ENCODE measurements at regions not wholly inside any gene's neighbourhood (a gene's known extent, or its start where the extent isn't known, plus 50 kb on each side); places are given as distances from the start of the nearest gene placed in this dataset.
A peak's percentile ranks its signal among the peaks of the same experiment; 100 is the strongest.

GRCh38 chr20:11053310-11053709 is 379.5 kb upstream of the JAG1 start:
- no peak for DNase-seq

- no peak for DNase-seq
Observed at GRCh38 chr20:11054266-11054993, 380.6 kb upstream of the JAG1 start.

- no peak for DNase-seq
Observed at GRCh38 chr20:11056414-11056813, 382.6 kb upstream of the JAG1 start.

- DNase-seq: no peak
Observed at GRCh38 chr20:11057624-11058023, 383.8 kb upstream of the JAG1 start.

- no peak for DNase-seq
Observed at GRCh38 chr20:11059659-11060058, 385.9 kb upstream of the JAG1 start.

GRCh38 chr20:11060423-11061185 is 386.8 kb upstream of the JAG1 start:
- no peak for DNase-seq

- no peak for DNase-seq
Observed at GRCh38 chr20:11063444-11063843, 389.6 kb upstream of the JAG1 start.

GRCh38 chr20:11064946-11065345 is 391.1 kb upstream of the JAG1 start:
- DNase-seq: no peak

GRCh38 chr20:11067359-11067758 is 393.6 kb upstream of the JAG1 start:
- DNase-seq: peak; percentile 89

GRCh38 chr20:11072982-11073381 is 399.2 kb upstream of the JAG1 start:
- no peak for DNase-seq

GRCh38 chr20:11076434-11077105 is 402.8 kb upstream of the JAG1 start:
- peak; percentile 99 for DNase-seq

- no peak for DNase-seq
Observed at GRCh38 chr20:11077226-11077625, 403.4 kb upstream of the JAG1 start.

GRCh38 chr20:11080010-11080409 is 406.2 kb upstream of the JAG1 start:
- DNase-seq: no peak

- no peak for DNase-seq
Observed at GRCh38 chr20:11080781-11081377, 407.1 kb upstream of the JAG1 start.

- DNase-seq: no peak
Observed at GRCh38 chr20:11083841-11084240, 410.0 kb upstream of the JAG1 start.

GRCh38 chr20:11084508-11084907 is 410.7 kb upstream of the JAG1 start:
- no peak for DNase-seq

GRCh38 chr20:11086970-11087369 is 413.2 kb upstream of the JAG1 start:
- no peak for DNase-seq

GRCh38 chr20:11090751-11091150 is 417.0 kb upstream of the JAG1 start:
- peak; percentile 46 for DNase-seq

GRCh38 chr20:11091511-11091910 is 417.7 kb upstream of the JAG1 start:
- DNase-seq: no peak

- DNase-seq: no peak
Observed at GRCh38 chr20:11092151-11092550, 418.4 kb upstream of the JAG1 start.

GRCh38 chr20:11094196-11094595 is 420.4 kb upstream of the JAG1 start:
- DNase-seq: no peak

GRCh38 chr20:11094711-11095110 is 420.9 kb upstream of the JAG1 start:
- no peak for DNase-seq

- DNase-seq: no peak
Observed at GRCh38 chr20:11098888-11099287, 425.1 kb upstream of the JAG1 start.

GRCh38 chr20:11101243-11101642 is 427.4 kb upstream of the JAG1 start:
- no peak for DNase-seq

Data from NCI-H748 treated with DMSO at 0.1 percent for 48 hours (cell line).